ENCODE measurements at regions not wholly inside any gene's neighbourhood (a gene's known extent, or its start where the extent isn't known, plus 50 kb on each side); places are given as distances from the start of the nearest gene placed in this dataset.

DNA sequence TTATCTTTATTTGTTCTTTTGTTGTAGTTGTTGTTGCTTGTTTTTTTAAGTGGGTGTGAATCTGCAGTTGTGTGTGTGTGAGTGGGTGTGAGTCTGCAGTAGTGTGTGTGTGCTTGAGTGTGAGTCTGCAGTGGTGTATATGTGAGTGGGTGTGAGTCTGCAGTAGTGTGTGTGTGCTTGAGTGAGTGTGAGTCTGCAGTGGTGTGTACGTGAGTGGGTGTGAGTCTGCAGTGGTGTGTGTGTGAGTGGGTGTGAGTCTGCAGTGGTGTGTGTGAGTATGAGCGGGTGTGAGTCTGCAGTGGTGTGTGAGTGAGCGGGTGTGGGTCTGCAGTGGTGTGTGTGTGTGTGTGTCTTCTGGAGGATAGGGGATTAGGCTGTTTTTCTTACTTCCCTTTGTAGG is 1186.8 kb upstream of the SEL1L start:
- TF ChIP-seq, protein P1, sequence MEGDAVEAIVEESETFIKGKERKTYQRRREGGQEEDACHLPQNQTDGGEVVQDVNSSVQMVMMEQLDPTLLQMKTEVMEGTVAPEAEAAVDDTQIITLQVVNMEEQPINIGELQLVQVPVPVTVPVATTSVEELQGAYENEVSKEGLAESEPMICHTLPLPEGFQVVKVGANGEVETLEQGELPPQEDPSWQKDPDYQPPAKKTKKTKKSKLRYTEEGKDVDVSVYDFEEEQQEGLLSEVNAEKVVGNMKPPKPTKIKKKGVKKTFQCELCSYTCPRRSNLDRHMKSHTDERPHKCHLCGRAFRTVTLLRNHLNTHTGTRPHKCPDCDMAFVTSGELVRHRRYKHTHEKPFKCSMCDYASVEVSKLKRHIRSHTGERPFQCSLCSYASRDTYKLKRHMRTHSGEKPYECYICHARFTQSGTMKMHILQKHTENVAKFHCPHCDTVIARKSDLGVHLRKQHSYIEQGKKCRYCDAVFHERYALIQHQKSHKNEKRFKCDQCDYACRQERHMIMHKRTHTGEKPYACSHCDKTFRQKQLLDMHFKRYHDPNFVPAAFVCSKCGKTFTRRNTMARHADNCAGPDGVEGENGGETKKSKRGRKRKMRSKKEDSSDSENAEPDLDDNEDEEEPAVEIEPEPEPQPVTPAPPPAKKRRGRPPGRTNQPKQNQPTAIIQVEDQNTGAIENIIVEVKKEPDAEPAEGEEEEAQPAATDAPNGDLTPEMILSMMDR (IDR thresholded peaks at IDR 0.05): no peak
- no peak for TF ChIP-seq POLR2A (IDR thresholded peaks at IDR 0.05)

Measured in upper lobe of left lung (tissue), 4 donors.